Vagina (tissue), 2 donors: ENCODE measurements at regions not wholly inside any gene's neighbourhood (a gene's known extent, or its start where the extent isn't known, plus 50 kb on each side); places are given as distances from the start of the nearest gene placed in this dataset.

Experiments
- CTCF ChIP-seq, 3 experiments: fragments of 450-650 bp in 2 of 3; fragments of 200-600 bp in 1 of 3; sonication (generic) in 1 of 3; IDR thresholded peaks; one replicate each; pipeline ENCODE4 v1.5.1; 2017 to 2019; ENCODE audit warnings: antibody characterized with exemption in 3 of 3, mild to moderate bottlenecking in 2 of 3, moderate library complexity in 2 of 3
- POLR2A ChIP-seq, 2 donors: fragments of 450-650 bp; IDR thresholded peaks; one replicate each; pipeline ENCODE4 v1.6.1; 2017; ENCODE audit warnings: antibody characterized with exemption in 2 of 2, mild to moderate bottlenecking in 2 of 2, moderate library complexity in 2 of 2
- POLR2AphosphoS5 ChIP-seq, 2 donors: sonication (generic); formaldehyde crosslinking; IDR thresholded peaks; one replicate each; pipeline ENCODE4 v1.9.0; 2017; ENCODE audit warnings: antibody characterized with exemption in 2 of 2, mild to moderate bottlenecking in 2 of 2, low read depth in 1 of 2; ENCODE audit not compliant: insufficient read depth in 1 of 2

GRCh38 chr20:57797401-57797800 lies 87.6 kb upstream of the PMEPA1 start:
- TF ChIP-seq CTCF (IDR thresholded peaks at IDR 0.05), result no peak
- TF ChIP-seq POLR2A (IDR thresholded peaks at IDR 0.05), result no peak
- TF ChIP-seq POLR2AphosphoS5 (IDR thresholded peaks at IDR 0.05; ENCODE audit: insufficient read depth in 1 of 2, low read depth in 1 of 2), result no peak
